MM.1S (cell line): ENCODE measurements at regions not wholly inside any gene's neighbourhood (a gene's known extent, or its start where the extent isn't known, plus 50 kb on each side); places are given as distances from the start of the nearest gene placed in this dataset.

ENCODE experiments used
- CTCF ChIP-seq: fragments of 300-600 bp; sonication (generic); IDR thresholded peaks from 2 replicates; pipeline ENCODE4 v1.5.1; 2016; ENCODE audit warnings: antibody characterized with exemption, low read length, mixed read lengths
- EZH2 ChIP-seq: fragments of 300-600 bp; sonication (generic); optimal IDR thresholded peaks from 2 replicates; pipeline ENCODE3; 2017; ENCODE audit warnings: low read depth, mild to moderate bottlenecking, antibody characterized with exemption, low read length, mixed read lengths

GRCh38 chr13:103961784-103962183 lies 895.6 kb upstream of the SLC10A2 start:
- no peak for TF ChIP-seq CTCF
- TF ChIP-seq EZH2: no peak
